Left cardiac atrium (tissue), 4 donors: ENCODE measurements at regions not wholly inside any gene's neighbourhood (a gene's known extent, or its start where the extent isn't known, plus 50 kb on each side); places are given as distances from the start of the nearest gene placed in this dataset.
"Not testable (repeated sequence)": the region's sequence is repeated elsewhere in the genome, so short reads cannot be mapped to it uniquely, and the experiment has no call there.

Experiments
- ATAC-seq, 2 donors: fragments of 200-7000 bp; cut with Tn5 transposase; one replicate each; pipeline ENCODE4 v1.9.1; 2020; ENCODE audit warnings: mild to moderate bottlenecking in 2 of 2, moderate library complexity in 2 of 2
- DNase-seq: peaks from one replicate; pipeline ENCODE4 v3.0.0-alpha.2; 2020
- intact Hi-C, 2 donors: fragments of 100-400 bp; cut with DNase I; formaldehyde crosslinking; loops; one replicate each; pipeline versions ENCODE4 v1.14.1 to v1.15.1; 2022 to 2023
- donor health status: DM: no; HTN: yes; CAD: no.
- donor health status: DM: no; HTN: yes; CAD: no; lungs with severe emphysema.
- donor health status: DM: yes; HTN: yes; CAD: no.
- donor health status: Dilated cardiomyopathy.

DNA sequence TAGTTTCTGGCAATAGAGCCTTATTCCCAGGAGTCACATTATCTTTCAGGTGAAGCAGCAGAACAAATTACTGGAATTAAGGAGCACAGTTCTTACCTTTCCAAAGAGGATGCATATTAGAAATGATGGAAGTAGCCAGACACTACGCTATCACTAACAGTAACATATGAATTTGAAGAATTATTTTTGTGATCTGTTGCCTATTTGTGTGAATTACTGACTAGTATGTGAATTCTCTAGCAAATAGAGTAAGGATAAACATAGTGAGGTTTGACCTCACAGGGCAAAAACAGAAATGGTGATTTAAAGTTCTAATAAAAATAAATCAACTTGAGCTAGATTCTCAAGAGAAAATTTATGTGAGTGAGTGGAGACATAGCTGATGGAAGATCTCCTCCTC lies 1299.3 kb downstream of the XPNPEP1 start:
- DNase-seq (no peak), ATAC-seq (no peak)
- intact Hi-C loops, result no loop called here

- intact Hi-C loops, result no loop called here
- DNase-seq, result no peak
- no peak for ATAC-seq
Measured at GRCh38 chr10:108620821-108621534, 1302.3 kb downstream of the XPNPEP1 start.

DNA sequence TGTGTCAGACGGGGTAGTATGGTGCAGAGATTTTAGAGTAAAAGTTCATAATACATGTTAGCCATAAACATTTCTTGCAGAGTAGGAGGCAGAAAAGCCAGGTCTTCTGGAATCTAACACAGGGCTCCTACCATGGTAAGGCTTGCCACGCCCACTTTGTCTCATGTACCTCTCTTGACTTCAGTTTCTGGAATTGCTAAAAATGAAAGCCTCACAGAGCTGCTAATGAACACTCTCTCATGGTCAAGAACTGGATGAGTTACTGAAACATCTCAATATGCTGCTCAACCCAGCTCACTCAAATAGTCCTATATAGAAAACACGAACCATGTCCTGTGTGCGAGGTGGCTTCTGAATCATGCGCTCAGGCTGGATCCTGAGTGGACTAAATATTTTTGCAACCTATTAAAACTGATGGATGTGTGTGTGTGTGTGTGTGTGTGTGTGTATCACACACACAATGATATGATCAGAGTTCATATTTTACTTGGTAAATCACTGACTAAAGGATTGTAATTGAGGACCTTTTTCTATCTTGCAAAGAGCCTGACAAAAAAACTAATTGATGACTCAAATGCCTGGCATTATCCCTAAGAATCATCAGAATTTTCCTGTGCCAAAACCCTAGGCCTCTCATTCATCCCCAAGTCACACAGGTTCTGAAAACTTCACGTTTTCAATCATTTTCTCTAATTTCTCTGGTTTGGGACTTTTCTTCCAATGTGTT lies 1306.6 kb downstream of the XPNPEP1 start:
- ATAC-seq (no peak), DNase-seq (no peak)
- intact Hi-C loops, result no loop called here

DNA sequence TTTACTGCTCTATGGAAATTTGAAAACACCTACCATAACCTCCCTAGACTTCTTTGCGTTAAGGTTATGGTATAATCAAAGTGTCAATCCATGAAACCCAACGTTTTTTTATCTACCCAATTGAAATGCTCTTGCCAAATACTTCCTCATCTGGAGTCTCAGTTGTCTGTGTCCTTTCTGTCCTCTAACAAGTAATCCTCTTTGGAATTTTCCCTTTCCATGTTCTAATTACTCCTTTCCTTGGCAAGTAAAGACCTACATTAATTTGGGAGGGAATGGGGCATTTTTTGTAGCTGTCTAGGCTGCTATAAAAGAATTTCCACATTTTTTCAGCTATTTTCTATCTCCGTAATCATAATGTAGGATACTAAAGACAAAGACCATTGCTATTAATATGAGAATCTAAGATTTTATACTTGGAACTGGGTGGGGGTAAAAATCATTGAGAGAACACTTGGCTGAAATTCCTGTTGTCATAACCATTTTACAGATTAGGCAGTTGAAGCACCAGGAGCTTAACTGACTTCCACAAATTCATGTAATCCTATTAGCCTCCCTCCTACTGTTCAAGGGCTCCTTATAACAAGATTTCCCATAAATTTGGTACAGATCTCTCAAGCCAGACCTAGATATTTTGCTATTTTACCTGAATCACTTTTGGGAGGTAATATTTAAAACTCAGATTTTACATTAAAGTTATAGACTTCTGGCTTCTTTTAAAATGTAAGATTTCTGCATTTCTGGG lies 1307.6 kb downstream of the XPNPEP1 start:
- intact Hi-C loops, result no loop called here
- ATAC-seq (no peak), DNase-seq (no peak)

DNA sequence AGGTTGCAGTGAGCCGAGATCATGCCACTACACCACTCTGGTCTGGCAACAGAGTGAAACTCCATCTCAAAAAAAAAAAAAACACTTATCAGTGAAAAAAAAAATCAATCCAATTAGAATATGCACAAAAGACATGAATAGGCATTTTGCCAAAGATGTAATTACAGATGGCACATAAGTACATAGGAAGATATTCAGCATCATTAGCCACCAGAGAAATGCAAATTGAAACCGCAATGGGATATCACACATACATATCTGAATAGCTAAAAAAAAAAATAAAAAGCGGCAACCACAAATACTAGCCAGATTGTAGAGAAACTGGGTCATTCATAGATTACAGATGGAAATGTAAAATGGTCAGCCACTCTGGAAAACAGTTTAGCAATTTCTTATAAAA lies 1310.8 kb downstream of the XPNPEP1 start:
- DNase-seq, result no peak
- intact Hi-C loops, result no loop called here
- ATAC-seq, result no peak

- no peak for DNase-seq
- no peak for ATAC-seq
- intact Hi-C loops, result no loop called here
Measured at GRCh38 chr10:108608860-108609259, 1314.5 kb downstream of the XPNPEP1 start.

- intact Hi-C loops, result no loop called here
- DNase-seq (no peak), ATAC-seq (no peak)
Measured at GRCh38 chr10:108601851-108602250, 1321.5 kb downstream of the XPNPEP1 start.

GRCh38 chr10:108600511-108600910 lies 1322.8 kb downstream of the XPNPEP1 start:
- intact Hi-C loops, DNase-seq, ATAC-seq: not testable (repeated sequence)

DNA sequence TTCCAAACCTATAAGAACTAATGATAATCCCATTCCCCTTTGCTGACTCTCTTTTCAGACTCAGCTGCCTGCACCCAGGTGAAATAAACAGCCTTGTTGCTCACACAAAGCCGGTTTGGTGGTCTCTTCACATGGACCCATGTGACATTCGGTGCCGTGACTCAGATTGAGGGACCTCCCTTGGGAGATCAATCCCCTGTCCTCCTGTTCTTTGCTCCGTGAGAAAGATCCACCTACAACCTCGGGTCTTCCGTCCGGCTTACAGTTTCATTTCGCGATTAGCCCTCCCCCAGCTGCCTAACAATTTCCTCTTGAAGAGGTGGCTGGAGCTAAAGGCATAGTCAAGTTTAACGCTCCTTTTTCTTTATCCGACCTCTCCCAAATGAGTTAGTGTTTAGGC lies 1324.0 kb downstream of the XPNPEP1 start:
- ATAC-seq, intact Hi-C loops, DNase-seq: not testable (repeated sequence)

DNA sequence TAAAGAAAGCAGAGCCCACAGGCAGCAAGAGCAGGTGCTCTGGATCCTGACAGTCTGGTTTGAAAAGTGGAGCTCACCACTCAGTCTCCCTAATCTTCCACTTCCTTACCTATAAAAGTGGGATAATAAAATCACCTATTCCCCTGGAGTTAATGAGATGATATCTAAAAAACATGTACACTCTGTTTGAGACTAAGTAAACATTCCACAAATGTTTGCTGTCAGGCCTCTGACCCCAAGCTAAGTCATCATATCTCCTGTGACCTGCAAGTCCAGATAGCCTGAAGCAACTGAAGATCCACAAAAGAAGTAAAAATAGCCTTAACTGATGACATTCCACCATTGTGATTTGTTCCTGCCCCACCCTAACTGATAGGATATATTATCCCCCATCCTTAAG lies 1324.5 kb downstream of the XPNPEP1 start:
- intact Hi-C loops, result no loop called here
- DNase-seq (no peak), ATAC-seq (no peak)

DNA sequence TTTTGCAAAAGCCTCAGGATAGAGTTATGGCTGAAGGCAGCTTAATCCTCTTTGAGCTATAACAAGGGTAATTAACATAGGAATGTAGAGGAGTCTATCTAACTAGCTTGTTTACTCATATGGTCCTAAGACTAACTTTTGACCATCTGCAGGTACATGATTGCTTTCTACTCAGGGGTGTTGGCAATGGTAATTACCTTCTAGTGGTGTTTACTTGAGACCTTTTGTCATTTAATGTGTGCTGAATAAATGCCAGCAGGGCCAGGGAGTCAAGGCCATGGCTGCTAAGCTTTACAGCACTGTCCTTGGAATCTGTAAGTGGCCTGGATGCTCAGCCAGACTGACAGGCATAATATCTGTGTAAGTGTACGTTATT lies 1325.0 kb downstream of the XPNPEP1 start:
- no peak for DNase-seq
- intact Hi-C loops, result no loop called here
- ATAC-seq, result no peak

DNA sequence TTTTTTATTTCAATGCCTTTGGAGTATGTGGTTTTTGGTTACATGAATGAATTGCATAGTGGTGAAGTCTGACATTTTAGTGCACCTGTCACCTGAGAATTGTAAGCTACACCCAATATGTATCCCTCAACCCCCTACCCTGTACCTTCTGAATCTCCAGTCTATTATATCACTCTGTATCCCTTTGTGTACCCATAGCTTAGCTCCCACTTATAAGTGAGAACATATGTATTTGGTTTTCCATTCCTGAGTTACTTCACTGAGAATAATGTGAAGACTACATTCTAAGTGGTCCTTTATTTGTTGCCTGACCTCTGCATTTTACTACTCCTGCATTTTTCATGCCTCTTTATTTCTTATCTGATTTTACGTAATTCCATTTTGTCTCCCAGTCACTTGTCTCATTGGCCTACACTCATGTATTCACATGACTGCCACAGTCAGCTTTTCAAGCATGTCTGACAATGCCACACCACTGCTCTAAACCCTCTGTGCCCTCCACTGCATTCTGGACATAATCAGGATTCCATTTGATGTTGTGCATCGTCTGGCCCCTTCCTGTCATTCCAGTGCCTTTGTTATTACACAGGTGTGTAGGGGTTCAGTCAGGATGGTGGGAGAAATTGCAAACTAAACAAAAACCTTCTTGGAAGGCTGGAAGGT lies 1325.5 kb downstream of the XPNPEP1 start:
- ATAC-seq, result no peak
- DNase-seq, result no peak
- intact Hi-C loops, result no loop called here

GRCh38 chr10:108597031-108597430 lies 1326.3 kb downstream of the XPNPEP1 start:
- ATAC-seq (no peak), DNase-seq (no peak)
- intact Hi-C loops, result no loop called here

DNA sequence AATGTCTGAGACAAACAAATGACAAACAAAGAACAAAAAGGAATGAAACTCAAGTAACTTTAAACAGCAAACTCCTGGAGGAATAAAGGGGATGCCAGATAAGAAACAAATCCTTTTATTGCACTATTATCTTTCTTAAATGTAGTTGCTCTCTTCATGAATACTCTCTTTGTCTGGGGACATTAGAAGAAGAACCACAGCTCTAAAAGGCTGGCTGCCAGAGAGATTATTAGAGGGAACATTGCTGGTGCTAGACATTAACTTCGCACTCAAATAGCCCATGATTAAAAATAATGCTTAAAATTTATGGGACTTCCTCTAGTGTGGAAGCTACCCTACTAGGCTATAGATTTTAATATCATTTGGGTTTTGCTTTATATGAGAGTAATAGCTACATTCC lies 1330.4 kb downstream of the XPNPEP1 start:
- ATAC-seq (no peak), DNase-seq (no peak)
- intact Hi-C loops, result no loop called here

GRCh38 chr10:108591417-108591816 lies 1331.9 kb downstream of the XPNPEP1 start:
- intact Hi-C loops, result no loop called here
- DNase-seq (no peak), ATAC-seq (no peak)

DNA sequence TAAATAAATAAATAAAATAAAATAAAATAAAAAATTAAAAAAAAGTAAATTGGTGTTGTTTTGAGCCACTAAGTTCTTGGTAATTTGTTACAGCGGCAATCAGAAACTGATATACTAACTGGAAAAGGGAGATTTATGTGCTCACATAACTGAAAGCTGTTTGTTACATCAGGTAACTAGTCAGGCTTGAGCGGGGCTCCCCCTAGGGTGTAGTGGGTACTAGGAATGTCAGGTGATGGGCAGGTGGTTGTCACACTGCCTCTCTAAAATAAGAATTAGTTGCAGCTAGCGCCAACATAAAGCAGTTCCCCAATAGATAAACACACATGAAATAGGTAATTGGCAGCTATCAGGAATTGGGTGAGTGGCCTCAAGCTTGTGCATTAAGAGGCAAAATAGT lies 1336.9 kb downstream of the XPNPEP1 start:
- DNase-seq (no peak), ATAC-seq (no peak)
- intact Hi-C loops, result no loop called here

DNA sequence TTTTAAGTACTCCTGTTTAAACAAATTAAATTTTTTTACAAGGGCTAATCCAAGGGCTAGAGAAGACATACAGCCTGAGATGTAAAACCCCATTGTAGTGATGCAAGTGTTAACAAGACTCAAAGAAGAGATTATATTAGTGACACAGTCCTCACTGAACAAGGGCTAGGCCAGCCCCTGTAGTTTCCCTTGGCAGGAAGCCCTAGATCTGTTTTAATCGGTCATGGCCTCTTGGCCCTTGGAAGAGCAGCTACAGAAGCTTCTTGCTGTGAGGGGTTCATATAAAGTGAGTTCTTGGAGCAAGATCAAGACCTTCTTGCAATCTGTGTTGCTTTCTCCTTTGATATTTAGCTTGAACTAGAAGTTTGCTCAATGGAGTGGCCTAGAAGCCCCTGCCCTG lies 1339.4 kb downstream of the XPNPEP1 start:
- DNase-seq (no peak), ATAC-seq (no peak)
- intact Hi-C loops, result no loop called here

GRCh38 chr10:108582888-108583287 lies 1340.4 kb downstream of the XPNPEP1 start:
- intact Hi-C loops, result no loop called here
- peak in 1 of 2 donors; percentile 11 for ATAC-seq

DNA sequence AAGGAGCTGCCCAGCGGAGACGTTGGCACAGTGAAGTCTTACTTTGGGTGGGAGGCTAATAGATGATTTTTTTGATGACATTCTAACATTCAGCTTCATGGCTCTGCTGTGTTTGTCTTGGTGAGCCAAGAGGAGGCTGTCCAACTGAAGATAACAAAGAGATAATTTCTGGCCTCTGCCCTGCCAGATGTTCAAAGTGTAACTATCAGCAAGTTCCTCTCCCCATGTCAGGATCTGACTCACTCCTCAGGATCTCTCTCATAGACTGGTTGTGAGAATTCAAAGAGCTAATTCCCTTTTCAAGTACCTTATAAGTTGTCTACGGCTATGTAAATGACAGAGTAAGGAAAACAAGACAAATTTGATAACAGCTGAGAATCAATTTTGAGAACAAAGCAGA lies 1340.9 kb downstream of the XPNPEP1 start:
- intact Hi-C loops, result no loop called here
- DNase-seq (no peak), ATAC-seq (peak in 1 of 2 donors; percentile 79)

More at GRCh38 chr10:108582888-108583287, 1340.4 kb downstream of the XPNPEP1 start:
- no peak for DNase-seq

DNA sequence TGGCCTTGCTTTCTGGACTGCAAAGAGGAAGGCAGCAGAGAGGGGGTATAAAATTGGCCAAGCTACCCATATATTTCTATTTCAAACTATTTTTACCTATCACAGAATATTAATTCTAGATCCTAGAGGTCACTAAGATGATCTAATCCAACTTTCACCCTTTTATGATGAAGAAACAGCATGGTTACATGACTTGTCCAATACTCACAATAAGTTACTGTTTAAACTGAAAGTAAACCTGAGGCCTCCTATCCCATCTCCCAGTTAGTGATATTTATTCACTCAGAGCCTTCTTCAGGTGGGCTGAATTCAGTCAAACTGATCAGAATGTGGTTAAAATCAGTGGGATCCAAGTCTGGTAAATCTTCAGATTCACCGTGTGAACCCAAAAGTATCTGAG lies 1345.1 kb downstream of the XPNPEP1 start:
- no peak for ATAC-seq
- intact Hi-C loops, result no loop called here
- DNase-seq, result no peak
